ENCODE measurements at regions not wholly inside any gene's neighbourhood (a gene's known extent, or its start where the extent isn't known, plus 50 kb on each side); places are given as distances from the start of the nearest gene placed in this dataset.
"Not testable (repeated sequence)": the region's sequence is repeated elsewhere in the genome, so short reads cannot be mapped to it uniquely, and the experiment has no call there.

- not testable (repeated sequence) for TF ChIP-seq EZH2 (IDR thresholded peaks at IDR 0.05; ENCODE audit: insufficient read depth, low read length); CTCF (IDR thresholded peaks at IDR 0.05; ENCODE audit: insufficient read depth, low read depth, low read length)
Measured at GRCh38 chr10:38292560-38292959, 198.4 kb downstream of the ZNF37A start.
